ENCODE measurements at regions not wholly inside any gene's neighbourhood (a gene's known extent, or its start where the extent isn't known, plus 50 kb on each side); places are given as distances from the start of the nearest gene placed in this dataset.

DNA sequence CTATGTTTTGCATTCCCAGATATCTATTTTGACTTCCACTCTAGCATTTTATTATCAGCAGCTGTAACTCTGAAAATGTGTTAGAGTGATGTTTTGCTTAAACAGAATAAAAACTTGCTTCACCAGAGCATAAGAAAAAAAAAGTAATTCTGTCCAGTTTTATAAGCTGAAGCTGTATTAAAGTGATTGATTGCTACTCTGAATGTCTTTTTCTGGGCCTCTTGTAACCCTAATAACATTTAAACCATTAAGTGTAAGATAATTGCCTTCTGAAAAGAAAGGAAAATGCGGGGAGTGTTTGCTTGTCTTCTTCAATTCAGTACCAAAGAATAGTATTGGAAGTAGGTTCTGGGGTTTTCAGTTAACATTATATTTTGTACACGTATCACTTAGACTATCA is 57.9 kb upstream of the UBE2E1 start:
- TF ChIP-seq, protein P1, sequence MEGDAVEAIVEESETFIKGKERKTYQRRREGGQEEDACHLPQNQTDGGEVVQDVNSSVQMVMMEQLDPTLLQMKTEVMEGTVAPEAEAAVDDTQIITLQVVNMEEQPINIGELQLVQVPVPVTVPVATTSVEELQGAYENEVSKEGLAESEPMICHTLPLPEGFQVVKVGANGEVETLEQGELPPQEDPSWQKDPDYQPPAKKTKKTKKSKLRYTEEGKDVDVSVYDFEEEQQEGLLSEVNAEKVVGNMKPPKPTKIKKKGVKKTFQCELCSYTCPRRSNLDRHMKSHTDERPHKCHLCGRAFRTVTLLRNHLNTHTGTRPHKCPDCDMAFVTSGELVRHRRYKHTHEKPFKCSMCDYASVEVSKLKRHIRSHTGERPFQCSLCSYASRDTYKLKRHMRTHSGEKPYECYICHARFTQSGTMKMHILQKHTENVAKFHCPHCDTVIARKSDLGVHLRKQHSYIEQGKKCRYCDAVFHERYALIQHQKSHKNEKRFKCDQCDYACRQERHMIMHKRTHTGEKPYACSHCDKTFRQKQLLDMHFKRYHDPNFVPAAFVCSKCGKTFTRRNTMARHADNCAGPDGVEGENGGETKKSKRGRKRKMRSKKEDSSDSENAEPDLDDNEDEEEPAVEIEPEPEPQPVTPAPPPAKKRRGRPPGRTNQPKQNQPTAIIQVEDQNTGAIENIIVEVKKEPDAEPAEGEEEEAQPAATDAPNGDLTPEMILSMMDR (IDR thresholded peaks at IDR 0.05; ENCODE audit: insufficient read depth, low read depth, low read length), result no peak
- no peak for TF ChIP-seq EZH2 (IDR thresholded peaks at IDR 0.05; ENCODE audit: insufficient read depth, low read length)
